ENCODE measurements at regions not wholly inside any gene's neighbourhood (a gene's known extent, or its start where the extent isn't known, plus 50 kb on each side); places are given as distances from the start of the nearest gene placed in this dataset.

GRCh38 chr10:2589196-2589595 lies 478.2 kb upstream of the PFKP start:
- TF ChIP-seq, protein P1, sequence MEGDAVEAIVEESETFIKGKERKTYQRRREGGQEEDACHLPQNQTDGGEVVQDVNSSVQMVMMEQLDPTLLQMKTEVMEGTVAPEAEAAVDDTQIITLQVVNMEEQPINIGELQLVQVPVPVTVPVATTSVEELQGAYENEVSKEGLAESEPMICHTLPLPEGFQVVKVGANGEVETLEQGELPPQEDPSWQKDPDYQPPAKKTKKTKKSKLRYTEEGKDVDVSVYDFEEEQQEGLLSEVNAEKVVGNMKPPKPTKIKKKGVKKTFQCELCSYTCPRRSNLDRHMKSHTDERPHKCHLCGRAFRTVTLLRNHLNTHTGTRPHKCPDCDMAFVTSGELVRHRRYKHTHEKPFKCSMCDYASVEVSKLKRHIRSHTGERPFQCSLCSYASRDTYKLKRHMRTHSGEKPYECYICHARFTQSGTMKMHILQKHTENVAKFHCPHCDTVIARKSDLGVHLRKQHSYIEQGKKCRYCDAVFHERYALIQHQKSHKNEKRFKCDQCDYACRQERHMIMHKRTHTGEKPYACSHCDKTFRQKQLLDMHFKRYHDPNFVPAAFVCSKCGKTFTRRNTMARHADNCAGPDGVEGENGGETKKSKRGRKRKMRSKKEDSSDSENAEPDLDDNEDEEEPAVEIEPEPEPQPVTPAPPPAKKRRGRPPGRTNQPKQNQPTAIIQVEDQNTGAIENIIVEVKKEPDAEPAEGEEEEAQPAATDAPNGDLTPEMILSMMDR (IDR thresholded peaks at IDR 0.05), result no peak
- H3K9me3 Mint-ChIP-seq, result peaks cover 40% of the 10 kb centered on the region
- no peaks in the 10 kb centered on the region for H3K4me1 Mint-ChIP-seq (ENCODE audit: low read depth)
- no peak overlapping the region for H3K27ac Mint-ChIP-seq
- DNase-seq, result no peak
- no peak overlapping the region for H3K4me3 Mint-ChIP-seq
- H3K27me3 Mint-ChIP-seq (ENCODE audit: insufficient read depth), result no peaks in the 10 kb centered on the region; the same call in 1 of the 2 replicates
- peaks cover 5% of the 10 kb centered on the region; the same call in 1 of the 2 replicates for H3K36me3 Mint-ChIP-seq (ENCODE audit: low read depth)

DNA sequence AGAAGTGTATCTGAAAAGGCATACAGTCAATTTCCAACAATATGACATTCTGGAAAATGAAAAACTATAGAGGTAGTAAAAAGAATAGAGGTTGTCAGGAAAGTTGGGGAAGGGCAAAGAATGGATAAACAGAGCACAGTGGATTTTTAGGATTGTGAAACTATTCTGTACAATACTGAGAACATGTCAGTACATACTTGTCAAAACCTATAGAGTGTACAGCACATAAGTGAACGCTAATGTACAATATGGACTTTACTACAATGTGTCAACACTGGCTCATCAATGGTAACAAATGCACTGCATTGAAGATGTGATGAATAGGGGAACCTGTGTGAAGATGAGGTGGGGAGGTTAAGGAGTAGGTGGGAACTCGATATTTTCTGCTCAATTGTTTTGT lies 483.0 kb upstream of the PFKP start:
- Mint-ChIP-seq H3K27me3 (ENCODE audit: insufficient read depth) (no peaks in the 10 kb centered on the region; the same call in 1 of the 2 replicates), H3K9me3 (peaks cover 22% of the 10 kb centered on the region), H3K4me3 (no peak overlapping the region), H3K27ac (no peak overlapping the region), H3K4me1 (ENCODE audit: low read depth) (no peaks in the 10 kb centered on the region), H3K36me3 (ENCODE audit: low read depth) (no peaks in the 10 kb centered on the region)
- TF ChIP-seq, protein P1 (IDR thresholded peaks at IDR 0.05), result no peak
- DNase-seq, result no peak

GRCh38 chr10:2576892-2577291 lies 490.5 kb upstream of the PFKP start:
- Mint-ChIP-seq H3K27me3 (ENCODE audit: insufficient read depth) (no peaks in the 10 kb centered on the region), H3K4me3 (no peak overlapping the region), H3K27ac (no peak overlapping the region), H3K36me3 (ENCODE audit: low read depth) (no peaks in the 10 kb centered on the region), H3K4me1 (ENCODE audit: low read depth) (no peaks in the 10 kb centered on the region), H3K9me3 (peaks cover 26% of the 10 kb centered on the region)
- TF ChIP-seq, protein P1 (IDR thresholded peaks at IDR 0.05), result no peak
- DNase-seq, result no peak

GRCh38 chr10:2575460-2575859 lies 491.9 kb upstream of the PFKP start:
- Mint-ChIP-seq H3K4me1 (ENCODE audit: low read depth) (no peaks in the 10 kb centered on the region), H3K27ac (no peak overlapping the region), H3K36me3 (ENCODE audit: low read depth) (no peaks in the 10 kb centered on the region), H3K27me3 (ENCODE audit: insufficient read depth) (no peaks in the 10 kb centered on the region), H3K9me3 (peaks cover 29% of the 10 kb centered on the region), H3K4me3 (no peak overlapping the region)
- no peak for DNase-seq
- TF ChIP-seq, protein P1 (IDR thresholded peaks at IDR 0.05), result no peak

- TF ChIP-seq, protein P1 (IDR thresholded peaks at IDR 0.05), result no peak
- no peak for DNase-seq
- Mint-ChIP-seq H3K27me3 (ENCODE audit: insufficient read depth) (no peaks in the 10 kb centered on the region), H3K4me1 (ENCODE audit: low read depth) (no peaks in the 10 kb centered on the region), H3K9me3 (peaks cover 14% of the 10 kb centered on the region), H3K4me3 (no peak overlapping the region), H3K36me3 (ENCODE audit: low read depth) (no peaks in the 10 kb centered on the region), H3K27ac (no peak overlapping the region)
These were observed 494.7 kb upstream of the PFKP start for GRCh38 chr10:2572611-2573010.

DNA sequence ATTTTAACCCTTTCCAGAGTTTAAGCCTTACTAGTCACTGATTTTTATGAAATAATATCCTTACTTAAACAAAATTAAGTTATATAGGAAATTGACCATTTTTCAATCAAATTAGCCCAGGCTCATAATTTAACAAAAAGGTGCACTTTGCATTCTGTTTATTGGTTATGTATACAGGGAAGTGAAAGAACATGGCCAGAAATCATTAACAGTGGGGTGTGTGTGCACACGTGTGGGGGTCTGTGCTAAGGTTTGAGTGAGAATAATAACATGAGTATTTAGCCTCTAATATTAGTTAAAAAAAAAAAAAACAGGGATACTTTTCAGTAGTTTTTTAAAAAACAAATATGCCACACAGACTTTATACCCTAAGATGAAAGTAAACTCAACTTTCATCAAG lies 510.5 kb upstream of the PFKP start:
- Mint-ChIP-seq H3K27ac (no peak overlapping the region), H3K27me3 (ENCODE audit: insufficient read depth) (peaks cover 1% of the 10 kb centered on the region; the same call in 1 of the 2 replicates), H3K9me3 (peaks cover 34% of the 10 kb centered on the region), H3K4me1 (ENCODE audit: low read depth) (no peaks in the 10 kb centered on the region), H3K36me3 (ENCODE audit: low read depth) (0 out of 2 replicates have a peak, but pooled peaks cover 4% of the 10 kb centered on the region), H3K4me3 (no peak overlapping the region)
- DNase-seq, result no peak
- TF ChIP-seq, protein P1 (IDR thresholded peaks at IDR 0.05), result no peak

Measured in HFFc6 (cell line).